22Rv1 (cell line): ENCODE measurements at regions not wholly inside any gene's neighbourhood (a gene's known extent, or its start where the extent isn't known, plus 50 kb on each side); places are given as distances from the start of the nearest gene placed in this dataset.

Experiments used
- H3K27ac ChIP-seq: fragments of 450-650 bp; 2 replicates; pipeline ENCODE4 v1.5.1; 2017
- CTCF ChIP-seq: fragments of 450-650 bp; IDR thresholded peaks from 2 replicates; pipeline ENCODE4 v1.5.1; 2017; ENCODE audit warnings: mild to moderate bottlenecking
- ZFX ChIP-seq: fragments of 450-650 bp; IDR thresholded peaks from 2 replicates; pipeline ENCODE4 v1.6.1; 2017; ENCODE audit warnings: antibody characterized with exemption, borderline replicate concordance

- no peak overlapping the region for H3K27ac ChIP-seq
Observed at GRCh38 chr2:58558881-58559280, 317.8 kb upstream of the FANCL start.

GRCh38 chr2:58557176-58557575 lies 316.1 kb upstream of the FANCL start:
- H3K27ac ChIP-seq, result no peak overlapping the region
- TF ChIP-seq CTCF, result no peak
- no peak for TF ChIP-seq ZFX

More at GRCh38 chr2:58558881-58559280, 317.8 kb upstream of the FANCL start:
- TF ChIP-seq ZFX (no peak), CTCF (no peak)

GRCh38 chr2:58553937-58554336 lies 312.8 kb upstream of the FANCL start:
- peak; percentile 28 for TF ChIP-seq CTCF
- no peak for TF ChIP-seq ZFX
- no peak overlapping the region for H3K27ac ChIP-seq

- no peak for TF ChIP-seq ZFX
- TF ChIP-seq CTCF, result no peak
- no peak overlapping the region for H3K27ac ChIP-seq
Observed at GRCh38 chr2:58553522-58553921, 312.4 kb upstream of the FANCL start.

GRCh38 chr2:58545300-58546280 lies 304.5 kb upstream of the FANCL start:
- H3K27ac ChIP-seq, result no peak overlapping the region
- TF ChIP-seq CTCF, result no peak
- TF ChIP-seq ZFX, result no peak

- no peak for TF ChIP-seq ZFX
- no peak overlapping the region for H3K27ac ChIP-seq
Observed at GRCh38 chr2:58543442-58543841, 302.3 kb upstream of the FANCL start.

- H3K27ac ChIP-seq, result no peak overlapping the region
- TF ChIP-seq CTCF, result no peak
Observed at GRCh38 chr2:58541511-58541910, 300.4 kb upstream of the FANCL start.
